K562 (cell line): ENCODE measurements at regions not wholly inside any gene's neighbourhood (a gene's known extent, or its start where the extent isn't known, plus 50 kb on each side); places are given as distances from the start of the nearest gene placed in this dataset.
A peak's percentile ranks its signal among the peaks of the same experiment; 100 is the strongest.

Experiments
- ATAC-seq: fragments of 200-7000 bp; cut with Tn5 transposase; 3 replicates; pipeline ENCODE4 v1.9.1; 2020; ENCODE audit warnings: moderate library complexity
- BruUV-seq: library from RNA; stranded (reverse); fragments of 400-500 nt; replicated peaks from 2 replicates; lab custom pipeline; 2021; lab: Mats Ljungman, UMichigan
- CTCF ChIA-PET: fragments of 300-600 bp; formaldehyde crosslinking; extraction: SDS; loops from one replicate; lab custom pipeline; 2021; ENCODE audit warnings: low intra/inter-chr PET ratio; lab: Yijun Ruan, JAX
- POLR2A ChIA-PET: fragments of 300-600, 350-650 bp; sonication (Branson Sonifier 250); formaldehyde crosslinking; extraction: SDS; loops from one replicate; lab custom pipeline; 2021; ENCODE audit warnings: antibody characterized with exemption, inconsistent platforms; lab: Yijun Ruan, JAX
- DNase-seq, 4 experiments: peaks; one replicate each; pipeline versions ENCODE4 v3.0.0 to v3.0.0-alpha.2; 2011 to 2018; ENCODE audit warnings: low spot score in 3 of 4, mixed read lengths in 3 of 4; ENCODE audit errors: extremely low read depth in 1 of 4
- FAIRE-seq: peaks from 2 replicates; lab custom pipeline; 2011; peaks lifted over from hg19 to GRCh38; lab: Jason Lieb, UNC
- H2AFZ ChIP-seq: 2 replicates; pipeline ENCODE4 v1.6.0; 2011; ENCODE audit warnings: low read depth, low read length, control low read depth, inconsistent platforms
- H3K27ac ChIP-seq: fragments of 200-600 bp; 3 replicates; pipeline ENCODE4 v1.8.0; 2011; ENCODE audit warnings: low read depth, mild to moderate bottlenecking, control low read depth, inconsistent platforms, low read length, moderate library complexity, mixed read lengths; ENCODE audit errors: extremely low read depth
- H3K27me3 ChIP-seq, 2 experiments: fragments of 300-600 bp in 1 of 2; 2 replicates in 1 of 2; 3 replicates in 1 of 2; pipeline versions ENCODE4 v1.6.0 to v1.8.0; 2011; ENCODE audit warnings: inconsistent platforms in 2 of 2, low read length in 2 of 2, mild to moderate bottlenecking in 1 of 2, mixed read lengths in 1 of 2, moderate library complexity in 1 of 2; ENCODE audit not compliant: control insufficient read depth in 2 of 2, insufficient read depth in 2 of 2
- H3K36me3 ChIP-seq: fragments of 300-600 bp; 3 replicates; pipeline ENCODE4 v1.8.0; 2011; ENCODE audit warnings: mild to moderate bottlenecking, low read length, inconsistent platforms; ENCODE audit not compliant: control insufficient read depth, insufficient read depth
- H3K4me1 ChIP-seq, 2 experiments: fragments of 200-600 bp in 1 of 2; replicated peaks in 1 of 2; 2 replicates in 1 of 2; 3 replicates in 1 of 2; pipeline versions ENCODE4 v1.5.1 to v1.8.0; 2011; ENCODE audit warnings: inconsistent platforms in 2 of 2, low read length in 2 of 2, mild to moderate bottlenecking in 1 of 2, mixed read lengths in 1 of 2, moderate library complexity in 1 of 2; ENCODE audit not compliant: control insufficient read depth in 2 of 2, insufficient read depth in 2 of 2
- H3K4me2 ChIP-seq: 2 replicates; pipeline ENCODE4 v1.6.1; 2011; ENCODE audit warnings: low read length, control low read depth, inconsistent platforms, mixed read lengths; ENCODE audit not compliant: insufficient read depth
- H3K4me3 ChIP-seq: fragments of 200-600 bp; sonication (generic), shearing (Covaris generic); 2 replicates; pipeline ENCODE4 v1.5.1; 2016; ENCODE audit warnings: control low read depth, inconsistent platforms
- H3K79me2 ChIP-seq: fragments of 200-600 bp; 3 replicates; pipeline ENCODE4 v1.8.0; 2011; ENCODE audit warnings: low read length, inconsistent platforms; ENCODE audit not compliant: control insufficient read depth, insufficient read depth
- H3K9ac ChIP-seq, 2 experiments: 2 replicates each; pipeline versions ENCODE4 v1.6.0 to v1.6.1; 2011; ENCODE audit warnings: low read depth in 2 of 2, low read length in 2 of 2, control low read depth in 1 of 2, inconsistent platforms in 1 of 2, mild to moderate bottlenecking in 1 of 2, mixed read lengths in 1 of 2; ENCODE audit not compliant: insufficient read depth in 1 of 2
- H3K9me1 ChIP-seq: one replicate; pipeline ENCODE4 v1.6.0; 2011; ENCODE audit warnings: inconsistent platforms, mild to moderate bottlenecking, low read length, moderate library complexity; ENCODE audit not compliant: control insufficient read depth, insufficient read depth
- H3K9me3 ChIP-seq: replicated peaks from 2 replicates; pipeline ENCODE4 v1.5.1; 2011; ENCODE audit warnings: low read depth, low read length, inconsistent platforms; ENCODE audit not compliant: control insufficient read depth, insufficient read depth
- H4K20me1 ChIP-seq: replicated peaks from 2 replicates; pipeline ENCODE4 v1.6.1; 2011; ENCODE audit warnings: low read length, inconsistent platforms, mixed read lengths; ENCODE audit not compliant: control insufficient read depth, insufficient read depth
- ARID2 ChIP-seq: fragments of 450-650 bp; IDR thresholded peaks from 2 replicates; pipeline ENCODE4 v1.6.1; 2017; ENCODE audit warnings: antibody characterized with exemption, mild to moderate bottlenecking
- CBFA2T3 ChIP-seq: fragments of 450-650 bp; IDR thresholded peaks from 2 replicates; pipeline ENCODE4 v1.6.1; 2017
- CHD4 ChIP-seq: fragments of 200-600 bp; sonication (generic); IDR thresholded peaks from 3 replicates; pipeline ENCODE4 v1.6.1; 2012; ENCODE audit warnings: low read depth, mild to moderate bottlenecking, mixed read lengths, low read length, inconsistent platforms; ENCODE audit not compliant: insufficient read depth, insufficient replicate concordance, poor library complexity, severe bottlenecking
- KDM5B ChIP-seq: fragments of 200-600 bp; sonication (generic); IDR thresholded peaks from 2 replicates; pipeline ENCODE4 v1.6.1; 2012; ENCODE audit warnings: low read depth, mild to moderate bottlenecking, moderate library complexity, low read length, control low read depth, inconsistent platforms; ENCODE audit not compliant: insufficient replicate concordance
- KHSRP ChIP-seq: fragments of 450-650 bp; IDR thresholded peaks from 2 replicates; pipeline ENCODE4 v1.6.1; 2017
- KLF6 ChIP-seq: fragments of 250-450 bp; sonication (Bioruptor Pico); IDR thresholded peaks from 2 replicates; pipeline ENCODE4 v1.4.0; 2020; ENCODE audit warnings: mild to moderate bottlenecking, moderate library complexity, borderline replicate concordance
- L3MBTL2 ChIP-seq: fragments of 450-650 bp; IDR thresholded peaks from 2 replicates; pipeline ENCODE4 v1.6.1; 2016; ENCODE audit warnings: mild to moderate bottlenecking, moderate library complexity
- LCOR ChIP-seq: sonication (generic); formaldehyde crosslinking; IDR thresholded peaks from 2 replicates; pipeline ENCODE4 v1.8.0; 2022; ENCODE audit warnings: mild to moderate bottlenecking, missing genetic modification reagents
- NFIC ChIP-seq: fragments of 450-650 bp; IDR thresholded peaks from 2 replicates; pipeline ENCODE4 v1.6.1; 2017; ENCODE audit warnings: mild to moderate bottlenecking, inconsistent platforms
- RAD21 ChIP-seq, 2 experiments: fragments of 250-450 bp in 1 of 2; fragments of 450-650 bp in 1 of 2; sonication (Bioruptor Pico) in 1 of 2; formaldehyde crosslinking in 1 of 2; IDR thresholded peaks in 1 of 2; conservative IDR thresholded peaks in 1 of 2; 2 replicates each; pipeline versions ENCODE4 v1.4.0 to v1.8.0; 2020 to 2022; ENCODE audit warnings: mild to moderate bottlenecking in 2 of 2, moderate library complexity in 1 of 2
- SMARCA5 ChIP-seq: fragments of 450-650 bp; IDR thresholded peaks from 2 replicates; pipeline ENCODE4 v1.6.1; 2016
- STAT5A ChIP-seq: IDR thresholded peaks from 2 replicates; pipeline ENCODE4 v1.6.1; 2012; ENCODE audit warnings: low read length, inconsistent platforms, borderline replicate concordance
- TCF7 ChIP-seq: sonication (generic); IDR thresholded peaks from 2 replicates; pipeline ENCODE4 v1.6.1; 2016; ENCODE audit warnings: antibody characterized with exemption, borderline replicate concordance
- YY1 ChIP-seq, 3 experiments: IDR thresholded peaks; 2 replicates each; pipeline ENCODE4 v1.6.1; 2011; ENCODE audit warnings: low read length in 2 of 3, mild to moderate bottlenecking in 2 of 3, moderate library complexity in 2 of 3, borderline replicate concordance in 1 of 3, control low read depth in 1 of 3, low read depth in 1 of 3; ENCODE audit not compliant: insufficient read depth in 3 of 3, insufficient replicate concordance in 2 of 3, control insufficient read depth in 1 of 3, insufficient read length in 1 of 3; ENCODE audit errors: extremely low read depth in 1 of 3
- ZNF347 ChIP-seq: fragments of 450-650 bp; formaldehyde crosslinking; IDR thresholded peaks from 2 replicates; pipeline ENCODE4 v1.4.0; 2020; ENCODE audit warnings: low read depth, mild to moderate bottlenecking, moderate library complexity
- WGBS: fragments of 100-300 bp; shearing (Covaris generic); methylation state at CpG from one replicate; pipeline ENCODE4 v1.1.6; 2016; ENCODE audit warnings: low coverage, mixed read lengths; ENCODE audit not compliant: insufficient coverage; ENCODE audit errors: missing lambda C conversion rate; 5-methylcytosine and 5-hydroxymethylcytosine counted together
- in situ Hi-C: fragments of 300-500 bp; cut with MboI; formaldehyde crosslinking; loops from 4 replicates; pipeline ENCODE4 v1.15.0; 2018; ENCODE audit warnings: inconsistent platforms, mixed read lengths
- intact Hi-C: fragments of 100-400 bp; cut with micrococcal nuclease; formaldehyde crosslinking; loops from 2 replicates; pipeline ENCODE4 v1.14.2; 2022
- TF ChIP-seq, protein P1 (sequence below), 3 experiments: IDR thresholded peaks in 2 of 3; conservative IDR thresholded peaks in 1 of 3; 2 replicates each; pipeline ENCODE4 v1.5.1; 2011 to 2012; ENCODE audit warnings: low read length in 3 of 3, mild to moderate bottlenecking in 3 of 3, control low read depth in 2 of 3, improper control_type of control experiment in 1 of 3, inconsistent platforms in 1 of 3, low read depth in 1 of 3, mixed read lengths in 1 of 3, moderate library complexity in 1 of 3; ENCODE audit not compliant: insufficient read depth in 2 of 3
- TF ChIP-seq, protein P2 (sequence below), 2 experiments: IDR thresholded peaks in 1 of 2; conservative IDR thresholded peaks in 1 of 2; 2 replicates each; pipeline ENCODE4 v1.6.1; 2016; ENCODE audit warnings: low read depth in 2 of 2, mild to moderate bottlenecking in 1 of 2, missing compliant biosample characterization in 1 of 2, missing genetic modification characterization in 1 of 2, moderate library complexity in 1 of 2

DNA sequence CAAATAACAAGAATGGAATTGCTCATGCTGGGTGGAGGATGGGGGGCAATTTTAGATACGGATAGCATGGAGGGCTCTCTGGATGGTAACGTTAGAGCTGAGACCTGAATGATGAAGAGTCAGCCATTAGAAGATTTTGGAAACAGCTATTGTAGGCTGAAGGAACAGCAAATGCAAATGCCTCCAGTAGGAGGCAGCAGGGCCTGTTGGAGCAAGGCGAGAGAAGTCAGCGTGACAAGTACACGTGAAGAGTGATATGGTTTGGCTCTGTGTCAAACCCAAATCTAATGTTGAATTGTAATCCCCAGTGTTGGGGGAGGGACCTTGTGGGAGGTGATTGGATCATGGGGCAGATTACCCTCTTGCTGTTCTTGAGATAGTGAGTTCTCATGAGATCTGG lies 59.3 kb upstream of the SOD3 start:
- no peak overlapping the region for H3K4me2 ChIP-seq
- BruUV-seq = no TSS peak
- no peak overlapping the region for H2AFZ ChIP-seq
- ChIA-PET POLR2A (interaction anchor here (1.0 kb wide), 1 partner anchor 9 kb away, joined by 3 read pairs; no protein-coding TSS in a partner anchor), CTCF (no interaction called here)
- no peak overlapping the region for H3K4me3 ChIP-seq
- no peaks in the 10 kb centered on the region for H3K36me3 ChIP-seq
- H3K27me3 ChIP-seq = no peaks in the 10 kb centered on the region
- H3K4me1 ChIP-seq = no peaks in the 10 kb centered on the region
- intact Hi-C loops = loop anchor here (5.0 kb wide), 1 partner anchor 241 kb away; no protein-coding TSS in a partner anchor
- H3K9me3 ChIP-seq = no peaks in the 10 kb centered on the region
- in situ Hi-C loops = no loop called here
- no peak overlapping the region for H3K27ac ChIP-seq
- ATAC-seq (peak; percentile 78), DNase-seq (peak in 1 of 4 experiments; percentile 35), FAIRE-seq (no peak)
- no peaks in the 10 kb centered on the region for H4K20me1 ChIP-seq
- WGBS = 0% methylated on average over 5 of the region's 5 CpGs
- no peaks in the 10 kb centered on the region for H3K9me1 ChIP-seq
- H3K79me2 ChIP-seq = no peaks in the 10 kb centered on the region
- no peak overlapping the region for H3K9ac ChIP-seq
- TF ChIP-seq TCF7 (no peak), RAD21 (CRISPR knock-in tag; conservative IDR thresholded peaks at IDR 0.05 in 1 of 2, IDR thresholded peaks at IDR 0.05 in 1 of 2) (peak in 1 of 2 experiments; percentile 38; a peak in 1 of 4 replicates), KLF6 (CRISPR knock-in tag) (no peak), CHD4 (no peak), STAT5A (no peak), L3MBTL2 (no peak), SMARCA5 (no peak), CBFA2T3 (no peak), ARID2 (no peak), KHSRP (no peak), NFIC (peak; percentile 56), LCOR (CRISPR knock-in tag) (no peak), ZNF347 (CRISPR knock-in tag) (no peak), YY1 (IDR thresholded peaks at IDR 0.05; ENCODE audit: borderline replicate concordance in 1 of 3, control insufficient read depth in 1 of 3, extremely low read depth in 1 of 3, insufficient read depth in 3 of 3, insufficient read length in 1 of 3, insufficient replicate concordance in 2 of 3, low read depth in 1 of 3, low read length in 2 of 3) (no peak), KDM5B (no peak)
- TF ChIP-seq, protein P1, sequence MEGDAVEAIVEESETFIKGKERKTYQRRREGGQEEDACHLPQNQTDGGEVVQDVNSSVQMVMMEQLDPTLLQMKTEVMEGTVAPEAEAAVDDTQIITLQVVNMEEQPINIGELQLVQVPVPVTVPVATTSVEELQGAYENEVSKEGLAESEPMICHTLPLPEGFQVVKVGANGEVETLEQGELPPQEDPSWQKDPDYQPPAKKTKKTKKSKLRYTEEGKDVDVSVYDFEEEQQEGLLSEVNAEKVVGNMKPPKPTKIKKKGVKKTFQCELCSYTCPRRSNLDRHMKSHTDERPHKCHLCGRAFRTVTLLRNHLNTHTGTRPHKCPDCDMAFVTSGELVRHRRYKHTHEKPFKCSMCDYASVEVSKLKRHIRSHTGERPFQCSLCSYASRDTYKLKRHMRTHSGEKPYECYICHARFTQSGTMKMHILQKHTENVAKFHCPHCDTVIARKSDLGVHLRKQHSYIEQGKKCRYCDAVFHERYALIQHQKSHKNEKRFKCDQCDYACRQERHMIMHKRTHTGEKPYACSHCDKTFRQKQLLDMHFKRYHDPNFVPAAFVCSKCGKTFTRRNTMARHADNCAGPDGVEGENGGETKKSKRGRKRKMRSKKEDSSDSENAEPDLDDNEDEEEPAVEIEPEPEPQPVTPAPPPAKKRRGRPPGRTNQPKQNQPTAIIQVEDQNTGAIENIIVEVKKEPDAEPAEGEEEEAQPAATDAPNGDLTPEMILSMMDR (IDR thresholded peaks at IDR 0.05 in 2 of 3, conservative IDR thresholded peaks at IDR 0.05 in 1 of 3; ENCODE audit: insufficient read depth in 2 of 3, low read depth in 1 of 3, low read length in 3 of 3) = peak; percentile 44 to 53 (median 48)
- TF ChIP-seq, protein P2, sequence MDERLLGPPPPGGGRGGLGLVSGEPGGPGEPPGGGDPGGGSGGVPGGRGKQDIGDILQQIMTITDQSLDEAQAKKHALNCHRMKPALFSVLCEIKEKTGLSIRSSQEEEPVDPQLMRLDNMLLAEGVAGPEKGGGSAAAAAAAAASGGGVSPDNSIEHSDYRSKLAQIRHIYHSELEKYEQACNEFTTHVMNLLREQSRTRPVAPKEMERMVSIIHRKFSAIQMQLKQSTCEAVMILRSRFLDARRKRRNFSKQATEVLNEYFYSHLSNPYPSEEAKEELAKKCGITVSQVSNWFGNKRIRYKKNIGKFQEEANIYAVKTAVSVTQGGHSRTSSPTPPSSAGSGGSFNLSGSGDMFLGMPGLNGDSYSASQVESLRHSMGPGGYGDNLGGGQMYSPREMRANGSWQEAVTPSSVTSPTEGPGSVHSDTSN (CRISPR knock-in tag; IDR thresholded peaks at IDR 0.05; ENCODE audit: low read depth) = no peak
- TF ChIP-seq, protein P2 (tag; conservative IDR thresholded peaks at IDR 0.05; ENCODE audit: low read depth) = peak; percentile 76
